Large intestine (tissue), 3 donors: ENCODE measurements at regions not wholly inside any gene's neighbourhood (a gene's known extent, or its start where the extent isn't known, plus 50 kb on each side); places are given as distances from the start of the nearest gene placed in this dataset.
"Not testable (repeated sequence)": the region's sequence is repeated elsewhere in the genome, so short reads cannot be mapped to it uniquely, and the experiment has no call there.

Experiments
- DNase-seq, 2 donors: peaks; one replicate each; pipeline versions ENCODE4 v3.0.0 to v3.0.0-alpha.2; 2013
- H3K27ac ChIP-seq: one replicate; pipeline ENCODE4 v1.5.1; 2013; ENCODE audit warnings: low read length
- H3K27me3 ChIP-seq: 2 replicates; pipeline ENCODE4 v1.6.1; 2013; ENCODE audit warnings: low read length; ENCODE audit not compliant: control insufficient read depth, insufficient read depth
- H3K36me3 ChIP-seq: 2 replicates; pipeline ENCODE4 v1.6.1; 2013; ENCODE audit warnings: low read length; ENCODE audit not compliant: control insufficient read depth, insufficient read depth
- H3K4me1 ChIP-seq: one replicate; pipeline ENCODE4 v1.6.1; 2013; ENCODE audit warnings: low read length; ENCODE audit not compliant: control insufficient read depth, insufficient read depth
- H3K4me3 ChIP-seq: one replicate; pipeline ENCODE4 v1.5.1; 2013; ENCODE audit warnings: low read length
- H3K9me3 ChIP-seq: one replicate; pipeline ENCODE4 v1.6.1; 2013; ENCODE audit warnings: mild to moderate bottlenecking, low read depth, low read length, moderate library complexity; ENCODE audit not compliant: control insufficient read depth
- WGBS: methylation state at CpG from one replicate; pipeline ENCODE4 v1.1.5; 2013; ENCODE audit warnings: low lambda C conversion rate; ENCODE audit not compliant: insufficient coverage; 5-methylcytosine and 5-hydroxymethylcytosine counted together

- WGBS, result no CpG with 5 or more reads among the region's 3 CpGs
- not testable (repeated sequence) for H3K4me3 ChIP-seq, H3K4me1 ChIP-seq, DNase-seq, H3K36me3 ChIP-seq, H3K27ac ChIP-seq, H3K9me3 ChIP-seq, H3K27me3 ChIP-seq
Measured at GRCh38 chr3:75311306-75311705, 352.8 kb upstream of the FRG2C start.

DNA sequence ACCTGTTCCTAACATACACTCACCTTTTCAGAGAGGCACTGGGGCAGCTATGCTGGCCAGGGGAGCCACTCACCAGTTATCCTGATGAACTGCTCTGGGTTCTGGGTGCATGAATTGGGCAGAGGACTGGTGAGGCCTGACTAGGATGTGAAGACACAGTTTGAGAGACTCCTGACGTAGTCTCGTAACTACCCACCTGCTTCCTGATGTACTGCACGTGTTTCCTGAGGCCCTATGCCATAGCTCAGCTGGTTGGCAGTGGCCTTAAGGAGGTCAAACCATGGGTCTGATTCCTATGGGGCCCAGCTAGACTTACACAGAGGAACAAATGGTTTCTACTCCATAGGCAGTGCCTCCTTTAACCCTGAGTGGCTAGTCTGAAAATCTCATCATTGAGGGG, 351.7 kb upstream of the FRG2C start:
- H3K27me3 ChIP-seq, H3K9me3 ChIP-seq, DNase-seq, H3K36me3 ChIP-seq, H3K4me1 ChIP-seq, H3K27ac ChIP-seq, H3K4me3 ChIP-seq: not testable (repeated sequence)
- WGBS, result no CpG with 5 or more reads among the region's 3 CpGs

DNA sequence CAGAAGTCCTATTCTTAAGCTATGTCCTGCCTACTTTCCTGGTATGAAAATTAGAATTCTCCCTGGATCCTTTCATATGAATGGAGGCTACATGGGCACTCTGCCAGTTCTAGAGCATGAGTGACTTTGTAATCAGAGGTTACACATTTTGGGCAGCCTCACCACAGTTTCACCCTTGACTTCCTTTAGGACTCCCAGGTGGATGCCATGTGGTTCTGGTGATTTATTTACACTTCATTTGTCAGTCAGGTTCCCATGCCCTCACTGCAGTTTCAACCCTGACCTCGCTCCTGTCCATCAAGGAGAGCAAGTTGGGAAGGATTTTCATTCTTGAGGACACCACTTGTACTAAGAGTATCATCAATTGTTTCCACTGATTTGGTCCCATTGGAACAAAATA, 344.4 kb upstream of the FRG2C start:
- not testable (repeated sequence) for H3K4me3 ChIP-seq, DNase-seq, H3K9me3 ChIP-seq, H3K27ac ChIP-seq, H3K36me3 ChIP-seq, H3K4me1 ChIP-seq, H3K27me3 ChIP-seq
- WGBS, result no CpG with 5 or more reads among the region's 1 CpG

DNA sequence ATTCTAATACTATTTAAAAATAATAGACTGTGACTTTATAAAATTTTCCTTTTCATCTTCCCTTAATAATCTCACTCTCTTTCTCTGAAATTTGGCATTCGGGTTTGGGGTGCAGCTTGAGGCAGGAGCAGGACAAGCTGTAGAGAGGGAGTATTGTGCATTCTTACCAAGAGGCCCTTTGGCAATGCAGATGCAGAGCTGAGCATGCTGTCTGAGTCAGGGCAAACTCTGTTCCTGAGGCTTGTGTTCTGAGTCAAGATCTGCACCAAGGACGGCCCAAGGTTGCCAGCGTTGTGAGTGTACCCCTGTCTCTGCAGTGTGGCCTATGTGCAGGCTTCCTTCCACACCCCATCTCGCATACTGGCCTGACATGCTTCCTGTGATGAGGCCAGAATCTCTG, 343.8 kb upstream of the FRG2C start:
- no peaks in the 10 kb centered on the region for H3K9me3 ChIP-seq
- no peak overlapping the region for H3K4me3 ChIP-seq
- H3K36me3 ChIP-seq, result no peaks in the 10 kb centered on the region
- no peak overlapping the region for H3K27ac ChIP-seq
- no CpG with 5 or more reads among the region's 4 CpGs for WGBS
- H3K4me1 ChIP-seq, result no peaks in the 10 kb centered on the region
- no peaks in the 10 kb centered on the region for H3K27me3 ChIP-seq
- DNase-seq, result no peak

GRCh38 chr3:75321060-75321459, 343.1 kb upstream of the FRG2C start:
- Histone ChIP-seq H3K27ac (no peak overlapping the region), H3K4me1 (no peaks in the 10 kb centered on the region), H3K9me3 (no peaks in the 10 kb centered on the region), H3K27me3 (no peaks in the 10 kb centered on the region), H3K36me3 (no peaks in the 10 kb centered on the region), H3K4me3 (no peak overlapping the region)
- no peak for DNase-seq
- no CpG with 5 or more reads among the region's 3 CpGs for WGBS

DNA sequence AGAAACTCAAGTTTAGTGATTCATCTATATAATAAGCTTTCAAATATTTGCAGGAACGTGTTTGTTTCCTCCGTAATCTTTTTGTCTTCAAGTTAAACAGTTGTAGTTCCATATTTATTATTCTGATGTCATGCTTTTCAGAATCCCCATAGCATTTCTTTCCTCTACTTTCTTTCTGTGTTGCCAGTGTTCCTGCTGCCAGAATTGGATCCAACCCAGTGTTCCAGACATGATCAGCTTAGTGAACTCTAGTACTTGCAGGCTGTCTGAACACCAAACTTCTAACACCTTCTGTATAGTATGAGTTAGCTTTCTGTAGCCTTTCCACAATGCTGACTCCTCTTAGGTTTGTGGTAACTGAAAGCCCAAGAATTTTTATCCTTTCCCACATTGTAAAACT, 340.2 kb upstream of the FRG2C start:
- H3K4me1 ChIP-seq, H3K36me3 ChIP-seq, H3K27ac ChIP-seq, DNase-seq, H3K27me3 ChIP-seq, H3K4me3 ChIP-seq, H3K9me3 ChIP-seq: not testable (repeated sequence)
- 71% methylated on average over 1 of the region's 2 CpGs for WGBS

- no CpG with 5 or more reads among the region's 2 CpGs for WGBS
- H3K36me3 ChIP-seq, result no peaks in the 10 kb centered on the region
- no peaks in the 10 kb centered on the region for H3K27me3 ChIP-seq
- no peak for DNase-seq
- H3K9me3 ChIP-seq, result no peaks in the 10 kb centered on the region
- H3K4me3 ChIP-seq, result no peak overlapping the region
- H3K4me1 ChIP-seq, result no peaks in the 10 kb centered on the region
- no peak overlapping the region for H3K27ac ChIP-seq
Measured at GRCh38 chr3:75325716-75326115, 338.4 kb upstream of the FRG2C start.

GRCh38 chr3:75327453-75327852, 336.7 kb upstream of the FRG2C start:
- H3K27me3 ChIP-seq, result no peaks in the 10 kb centered on the region
- no peak overlapping the region for H3K4me3 ChIP-seq
- DNase-seq, result no peak
- H3K4me1 ChIP-seq, result no peaks in the 10 kb centered on the region
- no peaks in the 10 kb centered on the region for H3K9me3 ChIP-seq
- H3K27ac ChIP-seq, result no peak overlapping the region
- H3K36me3 ChIP-seq, result no peaks in the 10 kb centered on the region
- WGBS, result no CpG with 5 or more reads among the region's 9 CpGs

- H3K36me3 ChIP-seq, result no peaks in the 10 kb centered on the region
- no peak overlapping the region for H3K4me3 ChIP-seq
- no CpG with 5 or more reads among the region's 4 CpGs for WGBS
Measured at GRCh38 chr3:75329476-75330097, 334.5 kb upstream of the FRG2C start.

GRCh38 chr3:75330446-75330845, 333.7 kb upstream of the FRG2C start:
- H3K4me3 ChIP-seq, DNase-seq, H3K36me3 ChIP-seq, H3K27me3 ChIP-seq, H3K4me1 ChIP-seq, H3K27ac ChIP-seq, H3K9me3 ChIP-seq: not testable (repeated sequence)

More at GRCh38 chr3:75329476-75330097, 334.5 kb upstream of the FRG2C start:
- no peak for DNase-seq
- Histone ChIP-seq H3K27ac (no peak overlapping the region), H3K4me1 (no peaks in the 10 kb centered on the region), H3K9me3 (no peaks in the 10 kb centered on the region), H3K27me3 (no peaks in the 10 kb centered on the region)

DNA sequence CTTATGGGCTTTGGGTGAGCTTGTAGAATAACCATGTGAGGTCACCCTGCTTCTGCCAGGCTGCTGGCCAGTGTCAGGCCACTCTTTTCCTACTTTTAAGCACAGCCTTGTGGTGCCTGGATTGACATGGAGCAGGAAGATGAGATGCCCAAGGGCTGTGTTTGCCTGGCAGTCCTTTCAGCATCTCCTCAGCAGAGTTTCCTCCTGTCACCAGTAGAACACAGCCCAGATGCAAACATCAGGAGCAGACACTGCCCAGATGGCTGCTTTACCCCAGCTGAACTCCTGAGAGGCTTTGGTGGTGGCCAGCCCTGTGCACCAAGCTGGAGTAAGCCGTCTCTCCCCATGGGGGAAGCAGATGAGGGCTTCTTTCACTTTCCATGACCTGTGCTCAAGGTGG, 332.0 kb upstream of the FRG2C start:
- not testable (repeated sequence) for H3K9me3 ChIP-seq, H3K27me3 ChIP-seq, H3K4me3 ChIP-seq, DNase-seq, H3K4me1 ChIP-seq, H3K27ac ChIP-seq, H3K36me3 ChIP-seq
- WGBS, result no CpG with 5 or more reads among the region's 1 CpG
